Neural cell (in vitro differentiated cells): ENCODE measurements at regions not wholly inside any gene's neighbourhood (a gene's known extent, or its start where the extent isn't known, plus 50 kb on each side); places are given as distances from the start of the nearest gene placed in this dataset.

ENCODE experiments used
- H2AFZ ChIP-seq: fragments of 200-600, 300-800 bp; sonication (generic), shearing (Covaris generic); 2 replicates; pipeline ENCODE4 v1.6.0; 2014; ENCODE audit warnings: low read depth, mild to moderate bottlenecking, antibody characterized with exemption, low read length, moderate library complexity
- H3F3A ChIP-seq: fragments of 200-600 bp; shearing (Covaris generic); 2 replicates; pipeline ENCODE4 v1.6.1; 2016; ENCODE audit warnings: mild to moderate bottlenecking, moderate library complexity, mixed read lengths, antibody characterized with exemption, low read length; ENCODE audit not compliant: insufficient read depth, poor library complexity, severe bottlenecking
- H3K27ac ChIP-seq: fragments of 200-600, 300-800 bp; sonication (generic), shearing (Covaris generic); 2 replicates; pipeline ENCODE4 v1.5.1; 2014; ENCODE audit warnings: mild to moderate bottlenecking, low read length, moderate library complexity
- H3K27me3 ChIP-seq: fragments of 300-800, 200-600 bp; sonication (generic), shearing (Covaris generic); 2 replicates; pipeline ENCODE4 v1.6.0; 2014; ENCODE audit warnings: mild to moderate bottlenecking, low read depth, low read length, moderate library complexity; ENCODE audit not compliant: insufficient read depth
- H3K36me3 ChIP-seq: fragments of 300-800, 200-600 bp; sonication (generic), shearing (Covaris generic); 2 replicates; pipeline ENCODE4 v1.5.1; 2014; ENCODE audit warnings: mild to moderate bottlenecking, antibody characterized with exemption, low read length, moderate library complexity; ENCODE audit not compliant: insufficient read depth
- H3K4me2 ChIP-seq: fragments of 300-800, 200-600 bp; sonication (generic), shearing (Covaris generic); 2 replicates; pipeline ENCODE4 v1.6.0; 2014; ENCODE audit warnings: mild to moderate bottlenecking, low read length
- H3K4me3 ChIP-seq: fragments of 300-800, 200-600 bp; sonication (generic), shearing (Covaris generic); 2 replicates; pipeline ENCODE4 v1.5.1; 2014; ENCODE audit warnings: mild to moderate bottlenecking, low read length, moderate library complexity
- H3K79me2 ChIP-seq: fragments of 200-600 bp; shearing (Covaris generic); replicated peaks from 2 replicates; pipeline ENCODE4 v1.6.0; 2014; ENCODE audit warnings: mild to moderate bottlenecking, low read length, moderate library complexity; ENCODE audit not compliant: insufficient read depth
- H3K9ac ChIP-seq: fragments of 300-800, 200-600 bp; sonication (generic), shearing (Covaris generic); 2 replicates; pipeline ENCODE4 v1.6.1; 2016; ENCODE audit warnings: mild to moderate bottlenecking, low read length, mixed read lengths
- H3K9me2 ChIP-seq: fragments of 200-600 bp; shearing (Covaris generic); 2 replicates; pipeline ENCODE4 v1.6.1; 2016; ENCODE audit warnings: mild to moderate bottlenecking, low read length, mixed read lengths; ENCODE audit not compliant: insufficient read depth
- H3K9me3 ChIP-seq: fragments of 200-600, 300-800 bp; sonication (generic), shearing (Covaris generic); 2 replicates; pipeline ENCODE4 v1.6.1; 2016; ENCODE audit warnings: mild to moderate bottlenecking, mixed run types, low read length, moderate library complexity, mixed read lengths
- H4K20me1 ChIP-seq: fragments of 200-600 bp; shearing (Covaris generic); 2 replicates; pipeline ENCODE4 v1.6.1; 2016; ENCODE audit warnings: mild to moderate bottlenecking, mixed run types; ENCODE audit not compliant: insufficient read depth
- CTCF ChIP-seq: fragments of 450-650 bp; IDR thresholded peaks from 2 replicates; pipeline ENCODE4 v1.5.1; 2014; ENCODE audit warnings: antibody characterized with exemption, mild to moderate bottlenecking, moderate library complexity; ENCODE audit not compliant: poor library complexity, severe bottlenecking
- EP300 ChIP-seq: fragments of 450-650 bp; conservative IDR thresholded peaks from 2 replicates; pipeline ENCODE4 v1.6.1; 2014; ENCODE audit warnings: antibody characterized with exemption, mild to moderate bottlenecking, moderate library complexity; ENCODE audit not compliant: poor library complexity, severe bottlenecking
- EZH2 ChIP-seq: fragments of 200-600, 300-800 bp; shearing (Covaris generic), sonication (generic); IDR thresholded peaks from 2 replicates; pipeline ENCODE4 v1.6.1; 2014; ENCODE audit warnings: antibody characterized with exemption, low read length, borderline replicate concordance, mild to moderate bottlenecking; ENCODE audit not compliant: insufficient read depth, poor library complexity, severe bottlenecking
- MXI1 ChIP-seq: fragments of 450-650 bp; conservative IDR thresholded peaks from 2 replicates; pipeline ENCODE4 v1.6.1; 2014; ENCODE audit warnings: antibody characterized with exemption, mild to moderate bottlenecking; ENCODE audit not compliant: poor library complexity, severe bottlenecking
- POLR2AphosphoS5 ChIP-seq: IDR thresholded peaks from 2 replicates; pipeline ENCODE4 v1.6.1; 2012
- RAD21 ChIP-seq: fragments of 450-650 bp; conservative IDR thresholded peaks from 2 replicates; pipeline ENCODE4 v1.6.1; 2014; ENCODE audit warnings: antibody characterized with exemption, mild to moderate bottlenecking, moderate library complexity
- REST ChIP-seq: IDR thresholded peaks from 2 replicates; pipeline ENCODE4 v1.6.1; 2012; ENCODE audit warnings: borderline replicate concordance
- SMC3 ChIP-seq: fragments of 450-650 bp; conservative IDR thresholded peaks from 2 replicates; pipeline ENCODE4 v1.6.1; 2014; ENCODE audit warnings: antibody characterized with exemption, mild to moderate bottlenecking, moderate library complexity; ENCODE audit not compliant: poor library complexity
- TAF1 ChIP-seq: IDR thresholded peaks from 2 replicates; pipeline ENCODE4 v1.6.1; 2012; ENCODE audit warnings: low read depth

GRCh38 chr3:55189359-55189801, 261.5 kb upstream of the LRTM1 start:
- Histone ChIP-seq H3K79me2 (no peaks in the 10 kb centered on the region), H3K9ac (no peak overlapping the region), H3K9me3 (no peaks in the 10 kb centered on the region), H3F3A (no peaks in the 10 kb centered on the region), H3K4me2 (no peak overlapping the region), H3K9me2 (no peaks in the 10 kb centered on the region), H2AFZ (no peak overlapping the region), H3K27me3 (no peaks in the 10 kb centered on the region), H3K4me3 (no peak overlapping the region), H3K36me3 (no peaks in the 10 kb centered on the region), H4K20me1 (no peaks in the 10 kb centered on the region), H3K27ac (no peak overlapping the region)
- TF ChIP-seq TAF1 (no peak), EZH2 (no peak), REST (no peak), MXI1 (no peak), RAD21 (no peak), EP300 (no peak), POLR2AphosphoS5 (no peak), SMC3 (no peak), CTCF (no peak)

GRCh38 chr3:55185380-55185779, 257.5 kb upstream of the LRTM1 start:
- H3K4me2 ChIP-seq, result no peak overlapping the region
- no peaks in the 10 kb centered on the region for H4K20me1 ChIP-seq
- no peaks in the 10 kb centered on the region for H3K79me2 ChIP-seq
- no peaks in the 10 kb centered on the region for H3K36me3 ChIP-seq
- H3F3A ChIP-seq, result no peaks in the 10 kb centered on the region
- H3K27ac ChIP-seq, result no peak overlapping the region
- no peak overlapping the region for H3K4me3 ChIP-seq
- H3K9me3 ChIP-seq, result no peaks in the 10 kb centered on the region
- H3K9ac ChIP-seq, result no peak overlapping the region
- H3K27me3 ChIP-seq, result no peaks in the 10 kb centered on the region
- TF ChIP-seq RAD21, result no peak
- TF ChIP-seq EZH2, result no peak
- no peak for TF ChIP-seq REST
- TF ChIP-seq POLR2AphosphoS5, result no peak
- TF ChIP-seq CTCF, result no peak
- H2AFZ ChIP-seq, result no peak overlapping the region
- H3K9me2 ChIP-seq, result no peaks in the 10 kb centered on the region
